ENCODE measurements at regions not wholly inside any gene's neighbourhood (a gene's known extent, or its start where the extent isn't known, plus 50 kb on each side); places are given as distances from the start of the nearest gene placed in this dataset.

- H3K4me1 ChIP-seq (ENCODE audit: control insufficient read depth in 1 of 2, insufficient read depth in 2 of 2, low read depth in 1 of 2, low read length in 1 of 2) = no peaks in the 10 kb centered on the region
- no peaks in the 10 kb centered on the region for H4K20me1 ChIP-seq (ENCODE audit: insufficient read depth)
- no peaks in the 10 kb centered on the region for H3F3A ChIP-seq (replicated peaks; ENCODE audit: insufficient read depth)
- no peaks in the 10 kb centered on the region for H3K9me3 ChIP-seq
- H3K27me3 ChIP-seq (ENCODE audit: insufficient read depth) = no peaks in the 10 kb centered on the region
- no peaks in the 10 kb centered on the region for H3K9me2 ChIP-seq
- CTCF ChIA-PET = interaction anchor here (0.7 kb wide), 1 partner anchor 171 kb away, joined by 3 read pairs; no protein-coding TSS in a partner anchor
- H3K27ac ChIP-seq (ENCODE audit: low read depth in 2 of 2, low read length in 1 of 2) = no peak overlapping the region
- WGBS (ENCODE audit: low lambda C conversion rate) = 72% methylated on average over 10 of the region's 10 CpGs
- no peak overlapping the region for H3K9ac ChIP-seq
- H3K4me2 ChIP-seq = no peak overlapping the region
- H3K4me3 ChIP-seq (ENCODE audit: low read depth in 2 of 2, low read length in 1 of 2) = no peak overlapping the region
- POLR2A ChIA-PET = no interaction called here
- no peak for DNase-seq
- no peaks in the 10 kb centered on the region for H3K79me2 ChIP-seq (ENCODE audit: insufficient read depth)
- no peak overlapping the region for H2AFZ ChIP-seq (ENCODE audit: low read depth)
- no peaks in the 10 kb centered on the region for H3K36me3 ChIP-seq (replicated peaks in 1 of 2; ENCODE audit: control insufficient read depth in 1 of 2, insufficient read depth in 2 of 2, low read length in 1 of 2)
- TF ChIP-seq, protein P1, sequence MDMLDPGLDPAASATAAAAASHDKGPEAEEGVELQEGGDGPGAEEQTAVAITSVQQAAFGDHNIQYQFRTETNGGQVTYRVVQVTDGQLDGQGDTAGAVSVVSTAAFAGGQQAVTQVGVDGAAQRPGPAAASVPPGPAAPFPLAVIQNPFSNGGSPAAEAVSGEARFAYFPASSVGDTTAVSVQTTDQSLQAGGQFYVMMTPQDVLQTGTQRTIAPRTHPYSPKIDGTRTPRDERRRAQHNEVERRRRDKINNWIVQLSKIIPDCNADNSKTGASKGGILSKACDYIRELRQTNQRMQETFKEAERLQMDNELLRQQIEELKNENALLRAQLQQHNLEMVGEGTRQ (IDR thresholded peaks at IDR 0.05; ENCODE audit: borderline replicate concordance, low read depth, low read length) = no peak
- TF ChIP-seq EP300 (IDR thresholded peaks at IDR 0.05; ENCODE audit: borderline replicate concordance in 1 of 2, low read depth in 1 of 2, low read length in 1 of 2) (no peak), TAF1 (IDR thresholded peaks at IDR 0.05; ENCODE audit: borderline replicate concordance, low read depth, low read length) (no peak), POLR2AphosphoS5 (IDR thresholded peaks at IDR 0.05; ENCODE audit: low read depth, low read length) (no peak), RFX5 (IDR thresholded peaks at IDR 0.05; ENCODE audit: low read length) (no peak), ZBTB33 (IDR thresholded peaks at IDR 0.05; ENCODE audit: borderline replicate concordance, low read depth) (no peak), ELF1 (IDR thresholded peaks at IDR 0.05) (no peak), RCOR1 (IDR thresholded peaks at IDR 0.05; ENCODE audit: low read length) (no peak), NRF1 (IDR thresholded peaks at IDR 0.05; ENCODE audit: low read depth, low read length) (no peak)
Observed at GRCh38 chr3:192986379-192986778, 68.7 kb upstream of the MB21D2 start.

DNA sequence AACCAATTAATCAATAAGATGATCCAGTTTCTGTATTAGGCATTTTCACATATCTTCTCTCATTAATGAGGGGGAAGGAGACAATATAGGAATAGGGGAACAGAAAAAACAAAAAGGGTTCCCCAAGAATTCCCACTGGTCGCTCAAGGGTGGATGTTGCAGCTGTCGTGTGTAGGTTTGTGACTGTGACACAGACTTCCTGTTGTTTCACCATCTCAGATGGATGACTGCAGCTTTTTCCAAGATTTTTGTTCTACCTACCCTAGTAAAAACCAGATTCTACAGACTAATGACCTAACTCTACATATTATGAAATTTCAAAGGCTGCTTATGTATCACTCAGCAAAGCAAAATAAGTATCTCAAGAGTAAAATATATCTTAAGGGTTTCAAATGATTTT, 73.7 kb upstream of the MB21D2 start:
- Histone ChIP-seq H3K9me3 (no peaks in the 10 kb centered on the region), H3K4me3 (ENCODE audit: low read depth in 2 of 2, low read length in 1 of 2) (no peak overlapping the region), H3K79me2 (ENCODE audit: insufficient read depth) (no peaks in the 10 kb centered on the region), H3K9ac (no peak overlapping the region), H3K27me3 (ENCODE audit: insufficient read depth) (no peaks in the 10 kb centered on the region), H3K9me2 (no peaks in the 10 kb centered on the region), H3K27ac (ENCODE audit: low read depth in 2 of 2, low read length in 1 of 2) (no peak overlapping the region), H3K4me1 (ENCODE audit: control insufficient read depth in 1 of 2, insufficient read depth in 2 of 2, low read depth in 1 of 2, low read length in 1 of 2) (no peaks in the 10 kb centered on the region), H3K36me3 (replicated peaks in 1 of 2; ENCODE audit: control insufficient read depth in 1 of 2, insufficient read depth in 2 of 2, low read length in 1 of 2) (no peaks in the 10 kb centered on the region), H3F3A (replicated peaks; ENCODE audit: insufficient read depth) (no peaks in the 10 kb centered on the region), H2AFZ (ENCODE audit: low read depth) (no peak overlapping the region), H3K4me2 (no peak overlapping the region), H4K20me1 (ENCODE audit: insufficient read depth) (no peaks in the 10 kb centered on the region)
- POLR2A ChIA-PET = no interaction called here
- no peak for DNase-seq
- CTCF ChIA-PET = no interaction called here
- WGBS (ENCODE audit: low lambda C conversion rate) = 70% methylated on average over 2 of the region's 2 CpGs
- TF ChIP-seq, protein P2, sequence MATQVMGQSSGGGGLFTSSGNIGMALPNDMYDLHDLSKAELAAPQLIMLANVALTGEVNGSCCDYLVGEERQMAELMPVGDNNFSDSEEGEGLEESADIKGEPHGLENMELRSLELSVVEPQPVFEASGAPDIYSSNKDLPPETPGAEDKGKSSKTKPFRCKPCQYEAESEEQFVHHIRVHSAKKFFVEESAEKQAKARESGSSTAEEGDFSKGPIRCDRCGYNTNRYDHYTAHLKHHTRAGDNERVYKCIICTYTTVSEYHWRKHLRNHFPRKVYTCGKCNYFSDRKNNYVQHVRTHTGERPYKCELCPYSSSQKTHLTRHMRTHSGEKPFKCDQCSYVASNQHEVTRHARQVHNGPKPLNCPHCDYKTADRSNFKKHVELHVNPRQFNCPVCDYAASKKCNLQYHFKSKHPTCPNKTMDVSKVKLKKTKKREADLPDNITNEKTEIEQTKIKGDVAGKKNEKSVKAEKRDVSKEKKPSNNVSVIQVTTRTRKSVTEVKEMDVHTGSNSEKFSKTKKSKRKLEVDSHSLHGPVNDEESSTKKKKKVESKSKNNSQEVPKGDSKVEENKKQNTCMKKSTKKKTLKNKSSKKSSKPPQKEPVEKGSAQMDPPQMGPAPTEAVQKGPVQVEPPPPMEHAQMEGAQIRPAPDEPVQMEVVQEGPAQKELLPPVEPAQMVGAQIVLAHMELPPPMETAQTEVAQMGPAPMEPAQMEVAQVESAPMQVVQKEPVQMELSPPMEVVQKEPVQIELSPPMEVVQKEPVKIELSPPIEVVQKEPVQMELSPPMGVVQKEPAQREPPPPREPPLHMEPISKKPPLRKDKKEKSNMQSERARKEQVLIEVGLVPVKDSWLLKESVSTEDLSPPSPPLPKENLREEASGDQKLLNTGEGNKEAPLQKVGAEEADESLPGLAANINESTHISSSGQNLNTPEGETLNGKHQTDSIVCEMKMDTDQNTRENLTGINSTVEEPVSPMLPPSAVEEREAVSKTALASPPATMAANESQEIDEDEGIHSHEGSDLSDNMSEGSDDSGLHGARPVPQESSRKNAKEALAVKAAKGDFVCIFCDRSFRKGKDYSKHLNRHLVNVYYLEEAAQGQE (IDR thresholded peaks at IDR 0.05; ENCODE audit: low read depth, low read length) = no peak
- TF ChIP-seq MAX (IDR thresholded peaks at IDR 0.05; ENCODE audit: low read depth) = no peak
- no peak for TF ChIP-seq SMC3 (IDR thresholded peaks at IDR 0.05; ENCODE audit: low read depth, low read length)
- TF ChIP-seq, protein P3, sequence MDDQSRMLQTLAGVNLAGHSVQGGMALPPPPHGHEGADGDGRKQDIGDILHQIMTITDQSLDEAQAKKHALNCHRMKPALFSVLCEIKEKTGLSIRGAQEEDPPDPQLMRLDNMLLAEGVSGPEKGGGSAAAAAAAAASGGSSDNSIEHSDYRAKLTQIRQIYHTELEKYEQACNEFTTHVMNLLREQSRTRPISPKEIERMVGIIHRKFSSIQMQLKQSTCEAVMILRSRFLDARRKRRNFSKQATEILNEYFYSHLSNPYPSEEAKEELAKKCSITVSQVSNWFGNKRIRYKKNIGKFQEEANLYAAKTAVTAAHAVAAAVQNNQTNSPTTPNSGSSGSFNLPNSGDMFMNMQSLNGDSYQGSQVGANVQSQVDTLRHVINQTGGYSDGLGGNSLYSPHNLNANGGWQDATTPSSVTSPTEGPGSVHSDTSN (IDR thresholded peaks at IDR 0.05) = no peak
- TF ChIP-seq GABPA (IDR thresholded peaks at IDR 0.05; ENCODE audit: low read depth) = no peak
- no peak for TF ChIP-seq SIN3A (IDR thresholded peaks at IDR 0.05; ENCODE audit: borderline replicate concordance, low read depth, low read length)
- TF ChIP-seq RXRA (IDR thresholded peaks at IDR 0.05; ENCODE audit: borderline replicate concordance, low read depth) = no peak
- no peak for TF ChIP-seq RAD21 (IDR thresholded peaks at IDR 0.05; ENCODE audit: low read length)
- no peak for TF ChIP-seq ELF1 (IDR thresholded peaks at IDR 0.05)
- TF ChIP-seq EZH2phosphoT487 (IDR thresholded peaks at IDR 0.05; ENCODE audit: borderline replicate concordance, low read depth) = no peak
- TF ChIP-seq TEAD4 (IDR thresholded peaks at IDR 0.05; ENCODE audit: borderline replicate concordance, insufficient read depth) = no peak
- TF ChIP-seq GATA2 (CRISPR knock-in tag; IDR thresholded peaks at IDR 0.05) = no peak
- TF ChIP-seq NFIC (IDR thresholded peaks at IDR 0.05; ENCODE audit: borderline replicate concordance) = no peak
- no peak for TF ChIP-seq EP300 (IDR thresholded peaks at IDR 0.05; ENCODE audit: borderline replicate concordance in 1 of 2, low read depth in 1 of 2, low read length in 1 of 2)
